Endothelial cell of umbilical vein (primary cell): ENCODE measurements at regions not wholly inside any gene's neighbourhood (a gene's known extent, or its start where the extent isn't known, plus 50 kb on each side); places are given as distances from the start of the nearest gene placed in this dataset.

ENCODE experiments used
- BruUV-seq: library from RNA; stranded (reverse); fragments of 400-500 nt; replicated peaks from 2 replicates; lab custom pipeline; 2021; lab: Mats Ljungman, UMichigan
- CTCF ChIA-PET: fragments of 300-600, 350-600 bp; sonication (Branson Sonifier 250); formaldehyde crosslinking; loops from one replicate; lab custom pipeline; 2021; ENCODE audit warnings: antibody characterized with exemption, inconsistent platforms; lab: Charles Lee
- POLR2A ChIA-PET: fragments of 300-600, 350-600 bp; sonication (Branson Sonifier 250); formaldehyde crosslinking; loops from one replicate; lab custom pipeline; 2021; ENCODE audit warnings: antibody characterized with exemption, inconsistent platforms; lab: Charles Lee
- DNase-seq: peaks from one replicate; pipeline ENCODE4 v3.0.0-alpha.2; 2011; ENCODE audit warnings: low read depth, low spot score
- FAIRE-seq: peaks from 2 replicates; lab custom pipeline; 2011; peaks lifted over from hg19 to GRCh38; lab: Jason Lieb, UNC
- H2AFZ ChIP-seq: 2 replicates; pipeline ENCODE4 v1.6.0; 2012; ENCODE audit warnings: low read depth, low read length, control low read depth, inconsistent platforms
- H3K27ac ChIP-seq: 2 replicates; pipeline ENCODE4 v1.5.1; 2011; ENCODE audit warnings: low read depth, mild to moderate bottlenecking, control low read depth, low read length, moderate library complexity; ENCODE audit not compliant: insufficient read depth
- H3K27me3 ChIP-seq, 2 experiments: 2 replicates each; pipeline versions ENCODE4 v1.6.0 to v1.6.1; 2011; ENCODE audit warnings: low read length in 2 of 2, mixed read lengths in 1 of 2; ENCODE audit not compliant: control insufficient read depth in 2 of 2, insufficient read depth in 2 of 2
- H3K36me3 ChIP-seq, 2 experiments: 2 replicates in 1 of 2; 3 replicates in 1 of 2; pipeline ENCODE4 v1.5.1; 2011; ENCODE audit warnings: low read length in 2 of 2, mild to moderate bottlenecking in 1 of 2, moderate library complexity in 1 of 2; ENCODE audit not compliant: control insufficient read depth in 2 of 2, insufficient read depth in 2 of 2; ENCODE audit errors: extremely low read depth in 1 of 2
- H3K4me1 ChIP-seq: 3 replicates; pipeline ENCODE4 v1.5.1; 2011; ENCODE audit warnings: mild to moderate bottlenecking, low read length; ENCODE audit not compliant: control insufficient read depth, insufficient read depth; ENCODE audit errors: extremely low read depth
- H3K4me2 ChIP-seq: 2 replicates; pipeline ENCODE4 v1.6.1; 2011; ENCODE audit warnings: low read length, control low read depth, mixed read lengths; ENCODE audit not compliant: insufficient read depth
- H3K4me3 ChIP-seq, 3 experiments: fragments of 200-600 bp in 1 of 3; sonication (generic), shearing (Covaris generic) in 1 of 3; replicated peaks in 1 of 3; 2 replicates each; pipeline ENCODE4 v1.5.1; 2011 to 2016; ENCODE audit warnings: control low read depth in 3 of 3, low read length in 3 of 3, mild to moderate bottlenecking in 2 of 3, inconsistent platforms in 1 of 3, low read depth in 1 of 3, moderate library complexity in 1 of 3; ENCODE audit not compliant: insufficient read depth in 1 of 3
- H3K79me2 ChIP-seq: 2 replicates; pipeline ENCODE4 v1.6.0; 2012; ENCODE audit warnings: low read length, inconsistent platforms; ENCODE audit not compliant: control insufficient read depth, insufficient read depth
- H3K9ac ChIP-seq: replicated peaks from 2 replicates; pipeline ENCODE3; 2011; ENCODE audit warnings: low read length, control low read depth; ENCODE audit not compliant: insufficient read depth; ENCODE audit errors: extremely low read depth
- H3K9me1 ChIP-seq: replicated peaks from 3 replicates; pipeline ENCODE4 v1.6.0; 2011; ENCODE audit warnings: mild to moderate bottlenecking, low read length; ENCODE audit not compliant: control insufficient read depth, insufficient read depth; ENCODE audit errors: extremely low read depth
- H3K9me3 ChIP-seq: replicated peaks from 2 replicates; pipeline ENCODE4 v1.5.1; 2012; ENCODE audit warnings: low read length, inconsistent platforms; ENCODE audit not compliant: control insufficient read depth, insufficient read depth
- H4K20me1 ChIP-seq: replicated peaks from 2 replicates; pipeline ENCODE3; 2011; ENCODE audit warnings: mild to moderate bottlenecking, low read length; ENCODE audit not compliant: control insufficient read depth, insufficient read depth; ENCODE audit errors: extremely low read depth
- EZH2 ChIP-seq: IDR thresholded peaks from 2 replicates; pipeline ENCODE4 v1.6.1; 2012; ENCODE audit warnings: borderline replicate concordance, low read depth, mild to moderate bottlenecking, moderate library complexity, low read length, inconsistent platforms; ENCODE audit not compliant: severe bottlenecking
- FOS ChIP-seq: IDR thresholded peaks from 2 replicates; pipeline ENCODE4 v1.6.1; 2011; ENCODE audit warnings: mild to moderate bottlenecking, low read length, moderate library complexity, borderline replicate concordance; ENCODE audit not compliant: insufficient read depth
- GATA2 ChIP-seq: IDR thresholded peaks from 2 replicates; pipeline ENCODE4 v1.7.0; 2011; ENCODE audit warnings: low read depth, mild to moderate bottlenecking, moderate library complexity, mixed read lengths, low read length; ENCODE audit not compliant: insufficient read length, insufficient read depth
- JUN ChIP-seq: IDR thresholded peaks from 2 replicates; pipeline ENCODE4 v1.6.1; 2011; ENCODE audit warnings: borderline replicate concordance, low read depth; ENCODE audit not compliant: insufficient read length, insufficient read depth
- MYC ChIP-seq: IDR thresholded peaks from one replicate; pipeline ENCODE4 v1.6.1; 2011; ENCODE audit warnings: mild to moderate bottlenecking, low read depth, low read length
- POLR2A ChIP-seq: IDR thresholded peaks from 2 replicates; pipeline ENCODE4 v1.6.1; 2012; ENCODE audit warnings: low read depth, mild to moderate bottlenecking, control low read depth, low read length
- POLR2AphosphoS5 ChIP-seq: IDR thresholded peaks from 2 replicates; pipeline ENCODE4 v1.6.1; 2012; ENCODE audit warnings: low read depth, mild to moderate bottlenecking, control low read depth, low read length, moderate library complexity; ENCODE audit not compliant: insufficient read depth
- dilution Hi-C: fragments of 300-500 bp; cut with MboI; formaldehyde crosslinking; loops from one replicate; pipeline ENCODE4 v1.15.0; 2019; ENCODE audit warnings: low sequenced_read_pairs; ENCODE audit not compliant: extremely low pct_ligation_motif_present
- intact Hi-C: fragments of 100-400 bp; cut with micrococcal nuclease; formaldehyde crosslinking; loops from one replicate; pipeline ENCODE4 v1.10.0; 2022
- TF ChIP-seq, protein P1 (sequence below), 2 donors: IDR thresholded peaks; 1 replicate in 1 of 2; 2 replicates in 1 of 2; pipeline ENCODE4 v1.5.1; 2011; ENCODE audit warnings: low read length in 2 of 2, mild to moderate bottlenecking in 2 of 2, moderate library complexity in 2 of 2, control low read depth in 1 of 2, inconsistent platforms in 1 of 2, low read depth in 1 of 2; ENCODE audit not compliant: insufficient read depth in 1 of 2; ENCODE audit errors: extremely low read depth in 1 of 2
- TF ChIP-seq, protein P2 (sequence below): IDR thresholded peaks from 2 replicates; pipeline ENCODE4 v1.6.1; 2011; ENCODE audit not compliant: insufficient read depth, insufficient read length

DNA sequence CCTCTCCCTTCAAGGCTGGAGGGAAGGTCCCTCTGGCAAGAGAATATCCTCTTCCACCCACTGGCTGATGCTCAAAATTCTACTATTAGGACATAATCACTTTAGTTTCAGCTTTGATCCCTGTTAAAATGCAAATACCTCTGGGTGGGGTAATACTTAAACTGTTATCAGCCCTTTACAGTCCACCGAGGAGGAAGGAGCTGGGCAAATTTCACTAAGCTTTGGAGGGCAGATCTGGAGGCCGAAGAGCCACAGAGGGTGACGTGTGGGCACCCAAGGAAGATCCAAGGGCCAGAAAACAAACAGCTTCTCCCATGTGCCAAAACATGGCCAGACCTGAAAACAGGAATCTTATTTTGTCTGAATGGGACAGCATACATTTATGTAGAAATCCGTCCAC lies 74.6 kb upstream of the BCL11A start:
- BruUV-seq = no TSS peak
- POLR2A ChIA-PET = no interaction called here
- Histone ChIP-seq H3K4me3 (no peak overlapping the region), H3K27ac (no peak overlapping the region), H3K27me3 (no peaks in the 10 kb centered on the region), H3K9me1 (no peaks in the 10 kb centered on the region), H3K36me3 (no peaks in the 10 kb centered on the region), H4K20me1 (no peaks in the 10 kb centered on the region), H2AFZ (no peak overlapping the region), H3K4me1 (no peaks in the 10 kb centered on the region), H3K9ac (no peak overlapping the region), H3K4me2 (no peak overlapping the region), H3K79me2 (no peaks in the 10 kb centered on the region), H3K9me3 (no peaks in the 10 kb centered on the region)
- CTCF ChIA-PET = interaction anchor here (1.5 to 1.6 kb wide), 3 partner anchors 13 to 47 kb away, joined by 4 to 8 read pairs (median 5); no protein-coding TSS in a partner anchor
- FAIRE-seq (no peak), DNase-seq (no peak)
- dilution Hi-C loops (no loop called here), intact Hi-C loops (no loop called here)
- TF ChIP-seq MYC = no peak
- no peak for TF ChIP-seq JUN
- no peak for TF ChIP-seq POLR2AphosphoS5
- no peak for TF ChIP-seq EZH2
- no peak for TF ChIP-seq FOS
- TF ChIP-seq, protein P1, sequence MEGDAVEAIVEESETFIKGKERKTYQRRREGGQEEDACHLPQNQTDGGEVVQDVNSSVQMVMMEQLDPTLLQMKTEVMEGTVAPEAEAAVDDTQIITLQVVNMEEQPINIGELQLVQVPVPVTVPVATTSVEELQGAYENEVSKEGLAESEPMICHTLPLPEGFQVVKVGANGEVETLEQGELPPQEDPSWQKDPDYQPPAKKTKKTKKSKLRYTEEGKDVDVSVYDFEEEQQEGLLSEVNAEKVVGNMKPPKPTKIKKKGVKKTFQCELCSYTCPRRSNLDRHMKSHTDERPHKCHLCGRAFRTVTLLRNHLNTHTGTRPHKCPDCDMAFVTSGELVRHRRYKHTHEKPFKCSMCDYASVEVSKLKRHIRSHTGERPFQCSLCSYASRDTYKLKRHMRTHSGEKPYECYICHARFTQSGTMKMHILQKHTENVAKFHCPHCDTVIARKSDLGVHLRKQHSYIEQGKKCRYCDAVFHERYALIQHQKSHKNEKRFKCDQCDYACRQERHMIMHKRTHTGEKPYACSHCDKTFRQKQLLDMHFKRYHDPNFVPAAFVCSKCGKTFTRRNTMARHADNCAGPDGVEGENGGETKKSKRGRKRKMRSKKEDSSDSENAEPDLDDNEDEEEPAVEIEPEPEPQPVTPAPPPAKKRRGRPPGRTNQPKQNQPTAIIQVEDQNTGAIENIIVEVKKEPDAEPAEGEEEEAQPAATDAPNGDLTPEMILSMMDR (IDR thresholded peaks at IDR 0.05; ENCODE audit: extremely low read depth in 1 of 2, insufficient read depth in 1 of 2, low read depth in 1 of 2, low read length in 2 of 2) = no peak
- TF ChIP-seq, protein P2, sequence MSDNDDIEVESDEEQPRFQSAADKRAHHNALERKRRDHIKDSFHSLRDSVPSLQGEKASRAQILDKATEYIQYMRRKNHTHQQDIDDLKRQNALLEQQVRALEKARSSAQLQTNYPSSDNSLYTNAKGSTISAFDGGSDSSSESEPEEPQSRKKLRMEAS = no peak
- no peak for TF ChIP-seq POLR2A
- TF ChIP-seq GATA2 = no peak
